ENCODE measurements at regions not wholly inside any gene's neighbourhood (a gene's known extent, or its start where the extent isn't known, plus 50 kb on each side); places are given as distances from the start of the nearest gene placed in this dataset.
"Not testable (repeated sequence)": the region's sequence is repeated elsewhere in the genome, so short reads cannot be mapped to it uniquely, and the experiment has no call there.

DNA sequence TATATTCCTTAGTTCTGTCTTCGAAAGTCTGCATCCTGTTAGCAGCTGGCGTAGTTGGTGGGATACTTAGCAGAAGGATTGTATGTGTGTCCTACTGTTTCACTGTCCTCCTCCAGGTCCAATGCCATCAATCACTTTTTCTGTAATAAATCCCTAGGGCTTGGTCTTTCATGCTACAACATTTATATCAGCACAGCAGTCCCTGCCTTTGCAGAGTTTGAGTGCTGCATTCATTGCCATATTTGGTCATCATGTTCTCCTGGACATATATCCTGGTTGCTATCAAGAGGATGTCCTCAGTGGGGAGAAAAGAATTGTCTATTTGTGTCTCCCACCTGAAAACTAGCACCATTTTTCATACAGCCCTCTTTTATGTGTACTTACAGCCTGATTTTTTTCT lies 67.0 kb downstream of the OR5AK2 start:
- Histone ChIP-seq H3K36me3 (ENCODE audit: low read length) (no peaks in the 10 kb centered on the region), H3K4me2 (ENCODE audit: low read depth, low read length, poor library complexity, severe bottlenecking) (no peak overlapping the region), H3K9ac (ENCODE audit: low read length) (no peak overlapping the region), H2AFZ (ENCODE audit: low read depth, low read length, severe bottlenecking) (no peak overlapping the region), H3K79me2 (ENCODE audit: insufficient read depth, low read length) (no peaks in the 10 kb centered on the region), H3K27me3 (ENCODE audit: low read length) (no peaks in the 10 kb centered on the region), H3K27ac (ENCODE audit: low read depth, low read length) (no peak overlapping the region), H4K20me1 (ENCODE audit: low read depth, low read length) (no peaks in the 10 kb centered on the region), H3K9me3 (ENCODE audit: insufficient read depth, low read length) (no peaks in the 10 kb centered on the region), H3F3A (ENCODE audit: insufficient read depth) (no peaks in the 10 kb centered on the region), H3K4me3 (ENCODE audit: insufficient read depth, low read length, poor library complexity, severe bottlenecking) (no peak overlapping the region), H3K9me2 (replicated peaks; ENCODE audit: insufficient read depth, low read length) (no peaks in the 10 kb centered on the region)
- TF ChIP-seq CTCF (IDR thresholded peaks at IDR 0.05; ENCODE audit: insufficient read depth, low read length, poor library complexity, severe bottlenecking) (no peak), EZH2phosphoT487 (conservative IDR thresholded peaks at IDR 0.05; ENCODE audit: low read length) (no peak)

DNA sequence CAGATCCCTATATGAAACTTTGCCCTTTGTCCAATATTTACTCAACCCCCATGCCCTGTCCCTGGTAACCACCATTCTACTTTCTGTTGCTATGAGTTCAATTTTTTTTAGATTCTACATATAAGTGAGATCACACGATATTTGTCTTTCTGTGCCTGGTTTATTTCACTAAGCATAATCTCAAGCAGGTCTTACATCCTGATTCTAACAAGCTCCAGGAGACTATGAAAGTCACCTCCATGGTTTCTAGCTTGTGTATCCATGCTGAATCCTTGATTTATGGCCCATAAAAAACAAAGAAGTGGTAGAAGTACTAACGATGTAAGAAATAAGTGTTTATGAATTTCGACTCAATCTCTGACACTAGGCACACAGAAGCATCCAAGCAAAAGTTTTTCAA lies 68.0 kb downstream of the OR5AK2 start:
- Histone ChIP-seq H3K4me2 (ENCODE audit: low read depth, low read length, poor library complexity, severe bottlenecking) (no peak overlapping the region), H3K9me2 (replicated peaks; ENCODE audit: insufficient read depth, low read length) (no peaks in the 10 kb centered on the region), H2AFZ (ENCODE audit: low read depth, low read length, severe bottlenecking) (no peak overlapping the region), H3K27me3 (ENCODE audit: low read length) (no peaks in the 10 kb centered on the region), H3K9ac (ENCODE audit: low read length) (no peak overlapping the region), H3K9me3 (ENCODE audit: insufficient read depth, low read length) (no peaks in the 10 kb centered on the region), H3K79me2 (ENCODE audit: insufficient read depth, low read length) (no peaks in the 10 kb centered on the region), H4K20me1 (ENCODE audit: low read depth, low read length) (no peaks in the 10 kb centered on the region), H3K4me3 (ENCODE audit: insufficient read depth, low read length, poor library complexity, severe bottlenecking) (no peak overlapping the region), H3K36me3 (ENCODE audit: low read length) (no peaks in the 10 kb centered on the region), H3K27ac (ENCODE audit: low read depth, low read length) (no peak overlapping the region), H3F3A (ENCODE audit: insufficient read depth) (no peaks in the 10 kb centered on the region)
- TF ChIP-seq EZH2phosphoT487 (conservative IDR thresholded peaks at IDR 0.05; ENCODE audit: low read length), result no peak
- TF ChIP-seq CTCF (IDR thresholded peaks at IDR 0.05; ENCODE audit: insufficient read depth, low read length, poor library complexity, severe bottlenecking), result no peak

- H3K4me3 ChIP-seq (ENCODE audit: insufficient read depth, low read length, poor library complexity, severe bottlenecking), result no peak overlapping the region
- TF ChIP-seq EZH2phosphoT487 (conservative IDR thresholded peaks at IDR 0.05; ENCODE audit: low read length) (no peak), CTCF (IDR thresholded peaks at IDR 0.05; ENCODE audit: insufficient read depth, low read length, poor library complexity, severe bottlenecking) (no peak)
- no peaks in the 10 kb centered on the region for H3K27me3 ChIP-seq (ENCODE audit: low read length)
- no peaks in the 10 kb centered on the region for H3F3A ChIP-seq (ENCODE audit: insufficient read depth)
- H3K9ac ChIP-seq (ENCODE audit: low read length), result no peak overlapping the region
- H3K79me2 ChIP-seq (ENCODE audit: insufficient read depth, low read length), result no peaks in the 10 kb centered on the region
- H3K4me2 ChIP-seq (ENCODE audit: low read depth, low read length, poor library complexity, severe bottlenecking), result no peak overlapping the region
- no peaks in the 10 kb centered on the region for H3K9me2 ChIP-seq (replicated peaks; ENCODE audit: insufficient read depth, low read length)
- H3K36me3 ChIP-seq (ENCODE audit: low read length), result no peaks in the 10 kb centered on the region
- H2AFZ ChIP-seq (ENCODE audit: low read depth, low read length, severe bottlenecking), result no peak overlapping the region
- H3K27ac ChIP-seq (ENCODE audit: low read depth, low read length), result no peak overlapping the region
- no peaks in the 10 kb centered on the region for H3K9me3 ChIP-seq (ENCODE audit: insufficient read depth, low read length)
- H4K20me1 ChIP-seq (ENCODE audit: low read depth, low read length), result no peaks in the 10 kb centered on the region
These were observed 68.8 kb downstream of the OR5AK2 start for GRCh38 chr11:57057561-57057960.

GRCh38 chr11:57062957-57063356 lies 74.2 kb downstream of the OR5AK2 start:
- not testable (repeated sequence) for H3K9me2 ChIP-seq (replicated peaks; ENCODE audit: insufficient read depth, low read length); H3K4me2 ChIP-seq (ENCODE audit: low read depth, low read length, poor library complexity, severe bottlenecking); H3K79me2 ChIP-seq (ENCODE audit: insufficient read depth, low read length); H3F3A ChIP-seq (ENCODE audit: insufficient read depth); H3K27ac ChIP-seq (ENCODE audit: low read depth, low read length); H3K9me3 ChIP-seq (ENCODE audit: insufficient read depth, low read length); H3K36me3 ChIP-seq (ENCODE audit: low read length); H2AFZ ChIP-seq (ENCODE audit: low read depth, low read length, severe bottlenecking); H3K4me3 ChIP-seq (ENCODE audit: insufficient read depth, low read length, poor library complexity, severe bottlenecking); H3K27me3 ChIP-seq (ENCODE audit: low read length); H3K9ac ChIP-seq (ENCODE audit: low read length); H4K20me1 ChIP-seq (ENCODE audit: low read depth, low read length)

Measured in SU-DHL-6 (cell line).